Trophoblast cell (in vitro differentiated cells and primary cell): ENCODE measurements at regions not wholly inside any gene's neighbourhood (a gene's known extent, or its start where the extent isn't known, plus 50 kb on each side); places are given as distances from the start of the nearest gene placed in this dataset.
A peak's percentile ranks its signal among the peaks of the same experiment; 100 is the strongest.

ENCODE experiments used
- DNase-seq, 2 donors: peaks; one replicate each; pipeline ENCODE4 v3.0.0-alpha.2; 2016
- H2AFZ ChIP-seq: 2 replicates; pipeline ENCODE4 v1.6.1; 2013; ENCODE audit warnings: low read length, moderate library complexity, mild to moderate bottlenecking; ENCODE audit not compliant: insufficient read depth, poor library complexity
- H2AK5ac ChIP-seq: 2 replicates; pipeline ENCODE4 v1.6.1; 2013; ENCODE audit warnings: mild to moderate bottlenecking, low read length
- H2BK120ac ChIP-seq: 2 replicates; pipeline ENCODE4 v1.6.1; 2013; ENCODE audit warnings: low read length, mild to moderate bottlenecking, moderate library complexity; ENCODE audit not compliant: insufficient read depth, poor library complexity
- H2BK12ac ChIP-seq: 2 replicates; pipeline ENCODE4 v1.6.1; 2013; ENCODE audit warnings: mild to moderate bottlenecking, low read length, moderate library complexity
- H2BK5ac ChIP-seq: 2 replicates; pipeline ENCODE4 v1.6.1; 2013; ENCODE audit warnings: low read length, low read depth, moderate library complexity, mild to moderate bottlenecking; ENCODE audit not compliant: poor library complexity
- H3K14ac ChIP-seq: 2 replicates; pipeline ENCODE4 v1.6.1; 2013; ENCODE audit warnings: mild to moderate bottlenecking, low read length
- H3K18ac ChIP-seq: 2 replicates; pipeline ENCODE4 v1.6.1; 2013; ENCODE audit warnings: mild to moderate bottlenecking, low read length
- H3K23ac ChIP-seq: 2 replicates; pipeline ENCODE4 v1.6.1; 2013; ENCODE audit warnings: low read length
- H3K27ac ChIP-seq: 2 replicates; pipeline ENCODE4 v1.5.1; 2013; ENCODE audit warnings: low read depth, mild to moderate bottlenecking, inconsistent platforms, low read length, moderate library complexity
- H3K27me3 ChIP-seq: 2 replicates; pipeline ENCODE4 v1.6.1; 2013; ENCODE audit warnings: inconsistent platforms, mild to moderate bottlenecking, low read length, moderate library complexity; ENCODE audit not compliant: insufficient read depth
- H3K36me3 ChIP-seq, 2 experiments: 1 replicate in 1 of 2; 2 replicates in 1 of 2; pipeline ENCODE4 v1.6.1; 2013; ENCODE audit warnings: low read length in 2 of 2, mild to moderate bottlenecking in 2 of 2, moderate library complexity in 1 of 2; ENCODE audit not compliant: insufficient read depth in 2 of 2, control insufficient read depth in 1 of 2
- H3K4ac ChIP-seq: 2 replicates; pipeline ENCODE4 v1.6.1; 2013; ENCODE audit warnings: low read depth, mild to moderate bottlenecking, low read length, moderate library complexity
- H3K4me1 ChIP-seq, 2 experiments: 1 replicate in 1 of 2; 2 replicates in 1 of 2; pipeline ENCODE4 v1.6.1; 2013; ENCODE audit warnings: low read length in 2 of 2, mild to moderate bottlenecking in 2 of 2, moderate library complexity in 1 of 2; ENCODE audit not compliant: insufficient read depth in 2 of 2, control insufficient read depth in 1 of 2
- H3K4me2 ChIP-seq: 2 replicates; pipeline ENCODE4 v1.6.1; 2013; ENCODE audit warnings: inconsistent platforms, mild to moderate bottlenecking, low read length, moderate library complexity
- H3K4me3 ChIP-seq: 2 replicates; pipeline ENCODE4 v1.5.1; 2013; ENCODE audit warnings: mild to moderate bottlenecking, low read depth, low read length, inconsistent platforms
- H3K79me1 ChIP-seq: one replicate; pipeline ENCODE4 v1.6.1; 2013; ENCODE audit warnings: low read length
- H3K79me2 ChIP-seq: 2 replicates; pipeline ENCODE4 v1.6.1; 2013; ENCODE audit warnings: low read length, mild to moderate bottlenecking; ENCODE audit not compliant: control insufficient read depth, insufficient read depth, poor library complexity
- H3K9ac ChIP-seq: 2 replicates; pipeline ENCODE4 v1.6.1; 2013; ENCODE audit warnings: mild to moderate bottlenecking, low read length
- H3K9me3 ChIP-seq: 2 replicates; pipeline ENCODE4 v1.6.1; 2013; ENCODE audit warnings: low read depth, mild to moderate bottlenecking, control low read depth, inconsistent platforms, low read length; ENCODE audit not compliant: insufficient read depth
- H4K12ac ChIP-seq: 2 replicates; pipeline ENCODE4 v1.6.1; 2013; ENCODE audit warnings: low read depth, mild to moderate bottlenecking, low read length, moderate library complexity
- H4K8ac ChIP-seq: 2 replicates; pipeline ENCODE4 v1.6.1; 2013; ENCODE audit warnings: low read depth, mild to moderate bottlenecking, low read length, moderate library complexity
- H4K91ac ChIP-seq: one replicate; pipeline ENCODE4 v1.6.1; 2013; ENCODE audit warnings: low read depth, mild to moderate bottlenecking, low read length, moderate library complexity
- WGBS: extraction: QIAGEN DNeasy Blood & Tissue Kit; methylation state at CpG from one replicate; pipeline ENCODE4 v1.1.7; 2013; ENCODE audit warnings: missing lambda C conversion rate; ENCODE audit not compliant: insufficient read length, insufficient coverage; ENCODE audit errors: extremely low coverage; 5-methylcytosine and 5-hydroxymethylcytosine counted together

- peaks cover 4% of the 10 kb centered on the region for H3K79me2 ChIP-seq
- H3K27me3 ChIP-seq, result no peaks in the 10 kb centered on the region
- no peaks in the 10 kb centered on the region for H3K9me3 ChIP-seq
- H3K27ac ChIP-seq, result no peak overlapping the region
- no peak overlapping the region for H4K12ac ChIP-seq
- no peak overlapping the region for H3K14ac ChIP-seq
- H3K4me1 ChIP-seq, result peaks cover 9% of the 10 kb centered on the region in 2 experiments
- no peak overlapping the region for H3K4me3 ChIP-seq
- H2BK5ac ChIP-seq, result no peak overlapping the region
- H3K18ac ChIP-seq, result no peak overlapping the region
- H3K23ac ChIP-seq, result no peak overlapping the region
- H3K79me1 ChIP-seq, result peaks cover 12% of the 10 kb centered on the region
- H2AFZ ChIP-seq, result no peak overlapping the region
- H2BK120ac ChIP-seq, result no peak overlapping the region
- H3K4me2 ChIP-seq, result no peak overlapping the region
- H2AK5ac ChIP-seq, result no peak overlapping the region
- DNase-seq, result peak; percentile 16 to 44
- no CpG with 5 or more reads among the region's 2 CpGs for WGBS
- H4K91ac ChIP-seq, result no peak overlapping the region
- H4K8ac ChIP-seq, result no peak overlapping the region
- H3K36me3 ChIP-seq, result no peaks in the 10 kb centered on the region
- no peak overlapping the region for H3K9ac ChIP-seq
- H2BK12ac ChIP-seq, result no peak overlapping the region
- H3K4ac ChIP-seq, result no peak overlapping the region
These were observed 98.5 kb upstream of the VANGL1 start for GRCh38 chr1:115543247-115543646.

DNA sequence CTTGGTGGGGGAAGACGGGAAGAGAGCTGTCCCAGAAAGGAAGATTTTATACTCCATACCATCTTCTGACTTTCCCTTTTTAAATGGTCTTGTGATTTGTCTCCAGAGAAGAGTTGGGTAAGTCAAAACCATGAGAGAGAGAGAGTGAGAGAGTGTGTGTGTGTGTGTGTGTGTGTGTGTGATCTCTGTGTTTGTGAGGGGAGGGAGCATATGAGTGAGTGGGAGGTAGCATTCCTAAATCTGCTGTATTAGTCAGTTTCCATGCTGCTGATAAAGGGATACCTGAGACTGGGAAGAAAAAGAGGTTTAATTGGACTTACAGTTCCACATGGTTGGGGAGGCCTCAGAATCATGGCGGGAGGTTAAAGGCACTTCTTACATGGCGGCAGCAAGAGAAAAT, 102.0 kb upstream of the VANGL1 start:
- no peak overlapping the region for H3K14ac ChIP-seq
- H3K4ac ChIP-seq, result no peak overlapping the region
- no peak overlapping the region for H3K27ac ChIP-seq
- H3K9ac ChIP-seq, result no peak overlapping the region
- no peaks in the 10 kb centered on the region for H3K4me1 ChIP-seq
- H4K12ac ChIP-seq, result no peak overlapping the region
- no peak overlapping the region for H3K18ac ChIP-seq
- no peak overlapping the region for H3K4me2 ChIP-seq
- no peaks in the 10 kb centered on the region for H3K9me3 ChIP-seq
- no peaks in the 10 kb centered on the region for H3K27me3 ChIP-seq
- H2AK5ac ChIP-seq, result no peak overlapping the region
- no peaks in the 10 kb centered on the region for H3K79me2 ChIP-seq
- DNase-seq, result no peak
- no CpG with 5 or more reads among the region's 3 CpGs for WGBS
- no peak overlapping the region for H3K4me3 ChIP-seq
- no peak overlapping the region for H3K23ac ChIP-seq
- H3K79me1 ChIP-seq, result no peaks in the 10 kb centered on the region
- H2AFZ ChIP-seq, result no peak overlapping the region
- H2BK5ac ChIP-seq, result no peak overlapping the region
- no peaks in the 10 kb centered on the region for H3K36me3 ChIP-seq
- no peak overlapping the region for H4K8ac ChIP-seq
- H2BK120ac ChIP-seq, result no peak overlapping the region
- H2BK12ac ChIP-seq, result no peak overlapping the region
- no peak overlapping the region for H4K91ac ChIP-seq

GRCh38 chr1:115539061-115539460, 102.7 kb upstream of the VANGL1 start:
- Histone ChIP-seq H3K9ac (no peak overlapping the region), H4K91ac (no peak overlapping the region), H3K9me3 (no peaks in the 10 kb centered on the region), H3K27ac (no peak overlapping the region), H3K4me2 (no peak overlapping the region), H2BK12ac (no peak overlapping the region), H3K36me3 (no peaks in the 10 kb centered on the region), H2AFZ (no peak overlapping the region), H3K79me2 (no peaks in the 10 kb centered on the region), H2BK120ac (no peak overlapping the region), H3K4me3 (no peak overlapping the region), H2AK5ac (no peak overlapping the region), H3K27me3 (no peaks in the 10 kb centered on the region), H4K12ac (no peak overlapping the region), H4K8ac (no peak overlapping the region), H3K4ac (no peak overlapping the region), H3K23ac (no peak overlapping the region), H3K14ac (no peak overlapping the region), H2BK5ac (no peak overlapping the region), H3K18ac (no peak overlapping the region), H3K4me1 (no peaks in the 10 kb centered on the region), H3K79me1 (no peaks in the 10 kb centered on the region)
- DNase-seq, result no peak
- no CpG with 5 or more reads among the region's 7 CpGs for WGBS

DNA sequence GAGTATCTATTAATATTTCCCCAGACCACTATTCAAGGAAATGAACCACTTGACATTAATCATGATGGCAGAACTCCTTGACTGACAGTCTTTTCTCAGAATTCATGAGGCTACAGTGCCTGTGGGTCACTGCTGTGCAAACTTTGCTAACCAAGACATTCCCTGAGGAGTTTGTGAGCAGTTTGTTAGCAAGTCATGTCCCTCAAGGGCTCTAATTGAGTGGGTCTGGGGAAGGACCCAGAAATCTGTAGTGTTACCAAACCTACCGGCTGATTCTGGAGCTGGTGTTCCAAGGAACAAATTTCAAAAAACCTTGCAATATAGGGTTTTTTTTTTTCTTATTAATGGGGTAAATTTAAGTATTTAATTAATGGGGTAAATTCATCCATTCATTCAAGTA, 103.2 kb upstream of the VANGL1 start:
- H2BK12ac ChIP-seq, result no peak overlapping the region
- H3K36me3 ChIP-seq, result no peaks in the 10 kb centered on the region
- H4K91ac ChIP-seq, result no peak overlapping the region
- no peak overlapping the region for H2BK5ac ChIP-seq
- H3K27ac ChIP-seq, result no peak overlapping the region
- no peaks in the 10 kb centered on the region for H3K79me2 ChIP-seq
- no peaks in the 10 kb centered on the region for H3K79me1 ChIP-seq
- H3K4me2 ChIP-seq, result no peak overlapping the region
- H3K27me3 ChIP-seq, result no peaks in the 10 kb centered on the region
- no peak overlapping the region for H2BK120ac ChIP-seq
- no CpG with 5 or more reads among the region's 1 CpG for WGBS
- H3K9me3 ChIP-seq, result no peaks in the 10 kb centered on the region
- no peak overlapping the region for H3K4ac ChIP-seq
- no peak overlapping the region for H3K14ac ChIP-seq
- H3K4me1 ChIP-seq, result no peaks in the 10 kb centered on the region
- no peak overlapping the region for H4K8ac ChIP-seq
- H2AK5ac ChIP-seq, result no peak overlapping the region
- no peak overlapping the region for H3K4me3 ChIP-seq
- no peak overlapping the region for H3K23ac ChIP-seq
- H3K18ac ChIP-seq, result no peak overlapping the region
- no peak overlapping the region for H4K12ac ChIP-seq
- DNase-seq, result no peak
- H3K9ac ChIP-seq, result no peak overlapping the region
- H2AFZ ChIP-seq, result no peak overlapping the region
